ENCODE measurements at regions not wholly inside any gene's neighbourhood (a gene's known extent, or its start where the extent isn't known, plus 50 kb on each side); places are given as distances from the start of the nearest gene placed in this dataset.

- H3K36me3 ChIP-seq = no peaks in the 10 kb centered on the region
Measured at GRCh38 chr11:130798801-130799200, 117.5 kb downstream of the SNX19 start.

GRCh38 chr11:130801333-130802122 is 114.8 kb downstream of the SNX19 start:
- ATAC-seq (no peak), DNase-seq (no peak)
- Histone ChIP-seq H3K27ac (no peak overlapping the region), H3K27me3 (no peaks in the 10 kb centered on the region), H3K9me3 (no peaks in the 10 kb centered on the region), H3K4me3 (no peak overlapping the region), H3K4me1 (no peaks in the 10 kb centered on the region), H3K36me3 (no peaks in the 10 kb centered on the region)
- intact Hi-C loops (cut with DNase I) = no loop called here
- TF ChIP-seq CTCF (IDR thresholded peaks at IDR 0.05) = no peak

More at GRCh38 chr11:130798801-130799200, 117.5 kb downstream of the SNX19 start:
- Histone ChIP-seq H3K27me3 (no peaks in the 10 kb centered on the region), H3K27ac (no peak overlapping the region), H3K4me3 (no peak overlapping the region), H3K9me3 (no peaks in the 10 kb centered on the region), H3K4me1 (no peaks in the 10 kb centered on the region)
- no peak for DNase-seq
- ATAC-seq = no peak
- no peak for TF ChIP-seq CTCF (IDR thresholded peaks at IDR 0.05)
- intact Hi-C loops (cut with DNase I) = no loop called here

GRCh38 chr11:130802567-130802966 is 113.7 kb downstream of the SNX19 start:
- ATAC-seq (no peak), DNase-seq (no peak)
- intact Hi-C loops (cut with DNase I) = no loop called here
- Histone ChIP-seq H3K36me3 (no peaks in the 10 kb centered on the region), H3K27ac (no peak overlapping the region), H3K27me3 (no peaks in the 10 kb centered on the region), H3K4me1 (no peaks in the 10 kb centered on the region), H3K9me3 (no peaks in the 10 kb centered on the region), H3K4me3 (no peak overlapping the region)
- no peak for TF ChIP-seq CTCF (IDR thresholded peaks at IDR 0.05)

DNA sequence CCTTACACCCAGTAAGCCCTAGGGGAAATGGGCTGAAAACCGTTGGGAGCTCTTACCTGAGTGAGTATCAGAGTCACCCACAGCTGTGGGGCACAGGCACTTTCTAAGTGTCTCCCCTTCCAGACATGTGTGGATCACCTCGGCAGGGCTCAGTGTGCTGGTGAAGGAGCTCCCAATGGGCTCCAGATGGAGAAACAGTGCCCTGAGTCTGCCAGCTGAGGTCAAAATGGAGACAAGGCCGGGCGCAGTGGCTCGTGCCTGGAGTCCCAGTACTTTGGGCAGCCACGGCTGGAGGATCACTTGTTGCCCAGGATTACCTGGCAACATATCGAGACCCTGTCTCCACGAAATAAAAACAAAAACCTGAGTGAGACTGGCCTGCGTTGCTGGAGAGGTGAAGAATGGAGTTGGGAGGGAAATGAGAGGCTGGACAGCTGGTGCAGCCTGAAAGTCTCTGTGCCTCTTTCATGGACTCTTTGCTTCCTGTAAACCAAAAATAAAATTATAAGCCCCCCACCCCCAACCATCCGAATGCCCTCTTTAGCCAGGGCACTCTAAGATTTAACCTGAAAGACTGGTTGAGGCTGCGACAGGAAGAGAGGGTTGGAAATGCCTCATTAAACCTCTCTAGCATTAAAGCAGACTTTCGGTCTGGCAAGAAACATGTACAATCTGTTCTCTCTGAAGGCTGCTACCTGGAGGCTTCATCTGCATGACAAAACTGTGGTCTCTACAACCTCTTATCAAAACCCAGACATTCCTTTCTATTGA is 111.8 kb downstream of the SNX19 start:
- no peaks in the 10 kb centered on the region for H3K27me3 ChIP-seq
- no peak for TF ChIP-seq CTCF (IDR thresholded peaks at IDR 0.05)
- no peaks in the 10 kb centered on the region for H3K4me1 ChIP-seq
- H3K4me3 ChIP-seq = no peak overlapping the region
- intact Hi-C loops (cut with DNase I) = no loop called here
- H3K9me3 ChIP-seq = no peaks in the 10 kb centered on the region
- H3K36me3 ChIP-seq = no peaks in the 10 kb centered on the region
- ATAC-seq (no peak), DNase-seq (no peak)
- no peak overlapping the region for H3K27ac ChIP-seq

- no peak for ATAC-seq
- H3K9me3 ChIP-seq = no peaks in the 10 kb centered on the region
- no peak overlapping the region for H3K27ac ChIP-seq
- no peaks in the 10 kb centered on the region for H3K36me3 ChIP-seq
- DNase-seq = no peak
- no peaks in the 10 kb centered on the region for H3K4me1 ChIP-seq
- no peak overlapping the region for H3K4me3 ChIP-seq
- intact Hi-C loops (cut with DNase I) = no loop called here
- TF ChIP-seq CTCF (IDR thresholded peaks at IDR 0.05) = no peak
- H3K27me3 ChIP-seq = no peaks in the 10 kb centered on the region
Measured at GRCh38 chr11:130806746-130807145, 109.5 kb downstream of the SNX19 start.
